ENCODE measurements at regions not wholly inside any gene's neighbourhood (a gene's known extent, or its start where the extent isn't known, plus 50 kb on each side); places are given as distances from the start of the nearest gene placed in this dataset.
A peak's percentile ranks its signal among the peaks of the same experiment; 100 is the strongest.

- peaks cover 20% of the 10 kb centered on the region; the same call in 1 of the 2 replicates for H3K9me3 ChIP-seq (ENCODE audit: low read length)
- no peaks in the 10 kb centered on the region for H3K9me2 ChIP-seq (ENCODE audit: insufficient read depth, low read length)
- intact Hi-C loops (cut with micrococcal nuclease; ENCODE audit: unreplicated experiment): no loop called here
- H3K4me2 ChIP-seq (ENCODE audit: low read length): peak overlapping the region; percentile 56
- H4K20me1 ChIP-seq (ENCODE audit: insufficient read depth, low read length): no peaks in the 10 kb centered on the region
- H3K36me3 ChIP-seq (ENCODE audit: insufficient read depth, low read length): no peaks in the 10 kb centered on the region
- H3K4me3 ChIP-seq (ENCODE audit: low read depth, low read length, poor library complexity, severe bottlenecking): peak overlapping the region; percentile 34
- peaks cover 29% of the 10 kb centered on the region for H3K4me1 ChIP-seq (ENCODE audit: insufficient read depth, low read length, poor library complexity, severe bottlenecking)
- no peak for TF ChIP-seq EZH2phosphoT487 (IDR thresholded peaks at IDR 0.05; ENCODE audit: borderline replicate concordance, low read depth, low read length)
- TF ChIP-seq, protein P1, sequence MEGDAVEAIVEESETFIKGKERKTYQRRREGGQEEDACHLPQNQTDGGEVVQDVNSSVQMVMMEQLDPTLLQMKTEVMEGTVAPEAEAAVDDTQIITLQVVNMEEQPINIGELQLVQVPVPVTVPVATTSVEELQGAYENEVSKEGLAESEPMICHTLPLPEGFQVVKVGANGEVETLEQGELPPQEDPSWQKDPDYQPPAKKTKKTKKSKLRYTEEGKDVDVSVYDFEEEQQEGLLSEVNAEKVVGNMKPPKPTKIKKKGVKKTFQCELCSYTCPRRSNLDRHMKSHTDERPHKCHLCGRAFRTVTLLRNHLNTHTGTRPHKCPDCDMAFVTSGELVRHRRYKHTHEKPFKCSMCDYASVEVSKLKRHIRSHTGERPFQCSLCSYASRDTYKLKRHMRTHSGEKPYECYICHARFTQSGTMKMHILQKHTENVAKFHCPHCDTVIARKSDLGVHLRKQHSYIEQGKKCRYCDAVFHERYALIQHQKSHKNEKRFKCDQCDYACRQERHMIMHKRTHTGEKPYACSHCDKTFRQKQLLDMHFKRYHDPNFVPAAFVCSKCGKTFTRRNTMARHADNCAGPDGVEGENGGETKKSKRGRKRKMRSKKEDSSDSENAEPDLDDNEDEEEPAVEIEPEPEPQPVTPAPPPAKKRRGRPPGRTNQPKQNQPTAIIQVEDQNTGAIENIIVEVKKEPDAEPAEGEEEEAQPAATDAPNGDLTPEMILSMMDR (conservative IDR thresholded peaks at IDR 0.05; ENCODE audit: low read length): no peak
- H3K27ac ChIP-seq (ENCODE audit: low read depth, low read length, poor library complexity, severe bottlenecking): peak overlapping the region; percentile 68
- H2AFZ ChIP-seq (ENCODE audit: low read length): peak overlapping the region; percentile 93; the same call in 1 of the 2 replicates
- no TSS peak for BruUV-seq (replicated peaks)
- no peaks in the 10 kb centered on the region for H3K79me2 ChIP-seq (ENCODE audit: insufficient read depth, low read depth, low read length)
- DNase-seq (ENCODE audit: low spot score): peak; percentile 65
- ChIA-PET CTCF (ENCODE audit: unreplicated experiment) (interaction anchor here (0.6 kb wide), 1 partner anchor 109 kb away, joined by 21 read pairs; no protein-coding TSS in a partner anchor), POLR2A (interaction anchor here (0.5 to 0.8 kb wide), 5 partner anchors 11 to 497 kb away, joined by 3 to 5 read pairs (median 3); no protein-coding TSS in a partner anchor)
Measured at GRCh38 chr1:178973652-178974101, 52.0 kb upstream of the FAM20B start.

Data from OCI-LY7 (cell line).